Endothelial cell of umbilical vein (primary cell): ENCODE measurements at regions not wholly inside any gene's neighbourhood (a gene's known extent, or its start where the extent isn't known, plus 50 kb on each side); places are given as distances from the start of the nearest gene placed in this dataset.

Experiments
- BruUV-seq: library from RNA; stranded (reverse); fragments of 400-500 nt; replicated peaks from 2 replicates; lab custom pipeline; 2021; lab: Mats Ljungman, UMichigan
- CTCF ChIA-PET: fragments of 300-600, 350-600 bp; sonication (Branson Sonifier 250); formaldehyde crosslinking; loops from one replicate; lab custom pipeline; 2021; ENCODE audit warnings: antibody characterized with exemption, inconsistent platforms; lab: Charles Lee
- POLR2A ChIA-PET: fragments of 300-600, 350-600 bp; sonication (Branson Sonifier 250); formaldehyde crosslinking; loops from one replicate; lab custom pipeline; 2021; ENCODE audit warnings: antibody characterized with exemption, inconsistent platforms; lab: Charles Lee
- DNase-seq: peaks from one replicate; pipeline ENCODE4 v3.0.0-alpha.2; 2011; ENCODE audit warnings: low read depth, low spot score
- FAIRE-seq: peaks from 2 replicates; lab custom pipeline; 2011; peaks lifted over from hg19 to GRCh38; lab: Jason Lieb, UNC
- H2AFZ ChIP-seq: 2 replicates; pipeline ENCODE4 v1.6.0; 2012; ENCODE audit warnings: low read depth, low read length, control low read depth, inconsistent platforms
- H3K27ac ChIP-seq: 2 replicates; pipeline ENCODE4 v1.5.1; 2011; ENCODE audit warnings: low read depth, mild to moderate bottlenecking, control low read depth, low read length, moderate library complexity; ENCODE audit not compliant: insufficient read depth
- H3K27me3 ChIP-seq, 2 experiments: 2 replicates each; pipeline versions ENCODE4 v1.6.0 to v1.6.1; 2011; ENCODE audit warnings: low read length in 2 of 2, mixed read lengths in 1 of 2; ENCODE audit not compliant: control insufficient read depth in 2 of 2, insufficient read depth in 2 of 2
- H3K36me3 ChIP-seq, 2 experiments: 2 replicates in 1 of 2; 3 replicates in 1 of 2; pipeline ENCODE4 v1.5.1; 2011; ENCODE audit warnings: low read length in 2 of 2, mild to moderate bottlenecking in 1 of 2, moderate library complexity in 1 of 2; ENCODE audit not compliant: control insufficient read depth in 2 of 2, insufficient read depth in 2 of 2; ENCODE audit errors: extremely low read depth in 1 of 2
- H3K4me1 ChIP-seq: 3 replicates; pipeline ENCODE4 v1.5.1; 2011; ENCODE audit warnings: mild to moderate bottlenecking, low read length; ENCODE audit not compliant: control insufficient read depth, insufficient read depth; ENCODE audit errors: extremely low read depth
- H3K4me2 ChIP-seq: 2 replicates; pipeline ENCODE4 v1.6.1; 2011; ENCODE audit warnings: low read length, control low read depth, mixed read lengths; ENCODE audit not compliant: insufficient read depth
- H3K4me3 ChIP-seq, 3 experiments: fragments of 200-600 bp in 1 of 3; sonication (generic), shearing (Covaris generic) in 1 of 3; replicated peaks in 1 of 3; 2 replicates each; pipeline ENCODE4 v1.5.1; 2011 to 2016; ENCODE audit warnings: control low read depth in 3 of 3, low read length in 3 of 3, mild to moderate bottlenecking in 2 of 3, inconsistent platforms in 1 of 3, low read depth in 1 of 3, moderate library complexity in 1 of 3; ENCODE audit not compliant: insufficient read depth in 1 of 3
- H3K79me2 ChIP-seq: 2 replicates; pipeline ENCODE4 v1.6.0; 2012; ENCODE audit warnings: low read length, inconsistent platforms; ENCODE audit not compliant: control insufficient read depth, insufficient read depth
- H3K9ac ChIP-seq: replicated peaks from 2 replicates; pipeline ENCODE3; 2011; ENCODE audit warnings: low read length, control low read depth; ENCODE audit not compliant: insufficient read depth; ENCODE audit errors: extremely low read depth
- H3K9me1 ChIP-seq: replicated peaks from 3 replicates; pipeline ENCODE4 v1.6.0; 2011; ENCODE audit warnings: mild to moderate bottlenecking, low read length; ENCODE audit not compliant: control insufficient read depth, insufficient read depth; ENCODE audit errors: extremely low read depth
- H3K9me3 ChIP-seq: replicated peaks from 2 replicates; pipeline ENCODE4 v1.5.1; 2012; ENCODE audit warnings: low read length, inconsistent platforms; ENCODE audit not compliant: control insufficient read depth, insufficient read depth
- H4K20me1 ChIP-seq: replicated peaks from 2 replicates; pipeline ENCODE3; 2011; ENCODE audit warnings: mild to moderate bottlenecking, low read length; ENCODE audit not compliant: control insufficient read depth, insufficient read depth; ENCODE audit errors: extremely low read depth
- CTCF ChIP-seq, 2 donors: IDR thresholded peaks; 1 replicate in 1 of 2; 2 replicates in 1 of 2; pipeline ENCODE4 v1.5.1; 2011; ENCODE audit warnings: low read length in 2 of 2, mild to moderate bottlenecking in 2 of 2, moderate library complexity in 2 of 2, control low read depth in 1 of 2, inconsistent platforms in 1 of 2, low read depth in 1 of 2; ENCODE audit not compliant: insufficient read depth in 1 of 2; ENCODE audit errors: extremely low read depth in 1 of 2
- EZH2 ChIP-seq: IDR thresholded peaks from 2 replicates; pipeline ENCODE4 v1.6.1; 2012; ENCODE audit warnings: borderline replicate concordance, low read depth, mild to moderate bottlenecking, moderate library complexity, low read length, inconsistent platforms; ENCODE audit not compliant: severe bottlenecking
- FOS ChIP-seq: IDR thresholded peaks from 2 replicates; pipeline ENCODE4 v1.6.1; 2011; ENCODE audit warnings: mild to moderate bottlenecking, low read length, moderate library complexity, borderline replicate concordance; ENCODE audit not compliant: insufficient read depth
- GATA2 ChIP-seq: IDR thresholded peaks from 2 replicates; pipeline ENCODE4 v1.7.0; 2011; ENCODE audit warnings: low read depth, mild to moderate bottlenecking, moderate library complexity, mixed read lengths, low read length; ENCODE audit not compliant: insufficient read length, insufficient read depth
- JUN ChIP-seq: IDR thresholded peaks from 2 replicates; pipeline ENCODE4 v1.6.1; 2011; ENCODE audit warnings: borderline replicate concordance, low read depth; ENCODE audit not compliant: insufficient read length, insufficient read depth
- MYC ChIP-seq: IDR thresholded peaks from one replicate; pipeline ENCODE4 v1.6.1; 2011; ENCODE audit warnings: mild to moderate bottlenecking, low read depth, low read length
- POLR2A ChIP-seq: IDR thresholded peaks from 2 replicates; pipeline ENCODE4 v1.6.1; 2012; ENCODE audit warnings: low read depth, mild to moderate bottlenecking, control low read depth, low read length
- POLR2AphosphoS5 ChIP-seq: IDR thresholded peaks from 2 replicates; pipeline ENCODE4 v1.6.1; 2012; ENCODE audit warnings: low read depth, mild to moderate bottlenecking, control low read depth, low read length, moderate library complexity; ENCODE audit not compliant: insufficient read depth
- dilution Hi-C: fragments of 300-500 bp; cut with MboI; formaldehyde crosslinking; loops from one replicate; pipeline ENCODE4 v1.15.0; 2019; ENCODE audit warnings: low sequenced_read_pairs; ENCODE audit not compliant: extremely low pct_ligation_motif_present
- intact Hi-C: fragments of 100-400 bp; cut with micrococcal nuclease; formaldehyde crosslinking; loops from one replicate; pipeline ENCODE4 v1.10.0; 2022
- TF ChIP-seq, protein P1 (sequence below): IDR thresholded peaks from 2 replicates; pipeline ENCODE4 v1.6.1; 2011; ENCODE audit not compliant: insufficient read depth, insufficient read length

DNA sequence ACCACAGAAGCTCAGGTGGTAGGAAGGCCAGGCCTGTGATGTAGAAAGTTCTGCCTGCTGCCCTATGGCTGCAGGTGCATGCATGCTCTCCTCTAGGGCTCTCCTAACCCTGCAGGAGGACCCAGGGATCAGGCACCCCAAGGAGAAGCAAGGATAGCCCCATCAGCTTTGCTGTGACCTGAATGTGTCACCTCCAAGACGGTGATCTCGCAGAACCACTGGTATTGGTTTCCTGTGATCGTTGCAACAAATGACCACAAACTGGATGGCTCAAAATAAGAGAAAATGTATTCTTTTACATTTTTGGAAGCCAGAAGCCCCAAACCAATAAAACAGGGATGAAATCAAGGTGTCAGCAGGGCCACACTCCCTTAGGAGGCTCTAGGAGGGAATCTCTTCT is 327.3 kb downstream of the BCL11A start:
- Histone ChIP-seq H3K9me1 (no peaks in the 10 kb centered on the region), H3K27ac (no peak overlapping the region), H2AFZ (no peak overlapping the region), H3K27me3 (no peaks in the 10 kb centered on the region), H3K9ac (no peak overlapping the region), H3K36me3 (no peaks in the 10 kb centered on the region), H3K79me2 (no peaks in the 10 kb centered on the region), H4K20me1 (no peaks in the 10 kb centered on the region), H3K4me2 (no peak overlapping the region), H3K9me3 (no peaks in the 10 kb centered on the region), H3K4me3 (no peak overlapping the region), H3K4me1 (no peaks in the 10 kb centered on the region)
- DNase-seq (no peak), FAIRE-seq (no peak)
- POLR2A ChIA-PET = no interaction called here
- CTCF ChIA-PET = no interaction called here
- intact Hi-C loops = no loop called here
- dilution Hi-C loops = no loop called here
- BruUV-seq = no TSS peak
- no peak for TF ChIP-seq CTCF (IDR thresholded peaks at IDR 0.05; ENCODE audit: extremely low read depth in 1 of 2, insufficient read depth in 1 of 2, low read depth in 1 of 2, low read length in 2 of 2)
- no peak for TF ChIP-seq POLR2AphosphoS5
- no peak for TF ChIP-seq GATA2
- no peak for TF ChIP-seq POLR2A
- TF ChIP-seq, protein P1, sequence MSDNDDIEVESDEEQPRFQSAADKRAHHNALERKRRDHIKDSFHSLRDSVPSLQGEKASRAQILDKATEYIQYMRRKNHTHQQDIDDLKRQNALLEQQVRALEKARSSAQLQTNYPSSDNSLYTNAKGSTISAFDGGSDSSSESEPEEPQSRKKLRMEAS = no peak
- TF ChIP-seq MYC = no peak

DNA sequence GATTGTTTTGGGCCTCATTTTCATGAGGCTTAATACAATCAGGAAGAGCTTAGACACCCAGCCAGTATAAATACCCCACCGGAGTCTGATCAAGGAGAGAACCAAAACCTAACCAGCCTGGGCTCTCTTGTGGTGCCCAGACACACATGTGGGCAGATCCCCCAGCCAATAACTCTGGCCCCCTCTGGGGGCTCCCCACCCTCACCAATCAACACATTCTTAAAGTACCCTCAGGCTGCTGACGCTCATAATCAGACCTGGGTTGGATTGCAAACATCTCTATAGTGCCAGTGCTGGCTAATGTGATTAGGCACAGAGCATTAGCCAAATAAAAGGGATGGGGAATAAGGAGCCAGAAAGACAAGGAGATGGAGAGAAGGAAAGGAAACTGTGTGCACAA is 329.6 kb downstream of the BCL11A start:
- no peak overlapping the region for H2AFZ ChIP-seq
- no peak overlapping the region for H3K4me2 ChIP-seq
- no peaks in the 10 kb centered on the region for H3K9me1 ChIP-seq
- no peaks in the 10 kb centered on the region for H3K79me2 ChIP-seq
- POLR2A ChIA-PET = no interaction called here
- no peaks in the 10 kb centered on the region for H3K36me3 ChIP-seq
- DNase-seq (no peak), FAIRE-seq (no peak)
- H3K27ac ChIP-seq = no peak overlapping the region
- BruUV-seq = no TSS peak
- H3K9ac ChIP-seq = no peak overlapping the region
- H3K9me3 ChIP-seq = no peaks in the 10 kb centered on the region
- H3K27me3 ChIP-seq = no peaks in the 10 kb centered on the region
- CTCF ChIA-PET = no interaction called here
- dilution Hi-C loops = no loop called here
- H3K4me1 ChIP-seq = no peaks in the 10 kb centered on the region
- no peak for TF ChIP-seq EZH2
- no peak for TF ChIP-seq CTCF (IDR thresholded peaks at IDR 0.05; ENCODE audit: extremely low read depth in 1 of 2, insufficient read depth in 1 of 2, low read depth in 1 of 2, low read length in 2 of 2)
- TF ChIP-seq JUN = no peak
- TF ChIP-seq FOS = no peak
- no peak for TF ChIP-seq POLR2AphosphoS5
- TF ChIP-seq GATA2 = no peak
- TF ChIP-seq, protein P1 = no peak
- TF ChIP-seq MYC = no peak
- TF ChIP-seq POLR2A = no peak
- H3K4me3 ChIP-seq = no peak overlapping the region
- H4K20me1 ChIP-seq = no peaks in the 10 kb centered on the region
- intact Hi-C loops = no loop called here
